HG03097 (cell line): ENCODE measurements at regions not wholly inside any gene's neighbourhood (a gene's known extent, or its start where the extent isn't known, plus 50 kb on each side); places are given as distances from the start of the nearest gene placed in this dataset.
"Not testable (repeated sequence)": the region's sequence is repeated elsewhere in the genome, so short reads cannot be mapped to it uniquely, and the experiment has no call there.

ENCODE experiments used
- ATAC-seq: cut with Tn5 transposase; IDR thresholded peaks from one replicate; pipeline ENCODE4 v1.9.1; 2021; ENCODE audit not compliant: unreplicated experiment, low FRiP score

GRCh38 chr13:42396901-42397655, 125.1 kb downstream of the AKAP11 start:
- no peak for ATAC-seq

- ATAC-seq, result no peak
Measured at GRCh38 chr13:42398533-42398932, 126.6 kb downstream of the AKAP11 start.

GRCh38 chr13:42400188-42400833, 128.4 kb downstream of the AKAP11 start:
- no peak for ATAC-seq

GRCh38 chr13:42401376-42401775, 129.4 kb downstream of the AKAP11 start:
- no peak for ATAC-seq

GRCh38 chr13:42405665-42406390, 133.9 kb downstream of the AKAP11 start:
- peak; percentile 81 for ATAC-seq

- no peak for ATAC-seq
Measured at GRCh38 chr13:42409075-42409474, 137.1 kb downstream of the AKAP11 start.

GRCh38 chr13:42409551-42409950, 137.6 kb downstream of the AKAP11 start:
- ATAC-seq, result no peak

- ATAC-seq, result no peak
Measured at GRCh38 chr13:42412812-42413483, 141.0 kb downstream of the AKAP11 start.

GRCh38 chr13:42413484-42413815, 141.5 kb downstream of the AKAP11 start:
- ATAC-seq, result no peak

GRCh38 chr13:42417626-42418025, 145.7 kb downstream of the AKAP11 start:
- ATAC-seq, result no peak

- no peak for ATAC-seq
Measured at GRCh38 chr13:42418184-42418583, 146.2 kb downstream of the AKAP11 start.

- ATAC-seq, result no peak
Measured at GRCh38 chr13:42420304-42420703, 148.4 kb downstream of the AKAP11 start.

GRCh38 chr13:42422681-42423080, 150.7 kb downstream of the AKAP11 start:
- ATAC-seq, result no peak

- no peak for ATAC-seq
Measured at GRCh38 chr13:42424182-42424581, 149.8 kb upstream of the TNFSF11 start.

- no peak for ATAC-seq
Measured at GRCh38 chr13:42445354-42445753, 128.6 kb upstream of the TNFSF11 start.

- ATAC-seq, result not testable (repeated sequence)
Measured at GRCh38 chr13:42446597-42446996, 127.4 kb upstream of the TNFSF11 start.

GRCh38 chr13:42453091-42453645, 120.8 kb upstream of the TNFSF11 start:
- no peak for ATAC-seq

GRCh38 chr13:42454749-42455148, 119.2 kb upstream of the TNFSF11 start:
- ATAC-seq, result no peak

- no peak for ATAC-seq
Measured at GRCh38 chr13:42458193-42458592, 115.8 kb upstream of the TNFSF11 start.

GRCh38 chr13:42466123-42466522, 107.8 kb upstream of the TNFSF11 start:
- ATAC-seq, result no peak

- no peak for ATAC-seq
Measured at GRCh38 chr13:42466609-42467008, 107.3 kb upstream of the TNFSF11 start.
